HepG2 (cell line): ENCODE measurements at regions not wholly inside any gene's neighbourhood (a gene's known extent, or its start where the extent isn't known, plus 50 kb on each side); places are given as distances from the start of the nearest gene placed in this dataset.

Source experiments
- CSRNP2 ChIP-seq: sonication (generic); formaldehyde crosslinking; conservative IDR thresholded peaks from 2 replicates; pipeline ENCODE4 v1.8.0; 2022; ENCODE audit warnings: low read depth, missing genetic modification reagents
- LBX2 ChIP-seq: sonication (generic); formaldehyde crosslinking; IDR thresholded peaks from 2 replicates; pipeline ENCODE4 v1.5.0; 2020; ENCODE audit warnings: missing genetic modification reagents, mild to moderate bottlenecking, borderline replicate concordance
- MATR3 ChIP-seq: sonication (generic); formaldehyde crosslinking; IDR thresholded peaks from 2 replicates; pipeline ENCODE4 v1.4.0; 2020; ENCODE audit warnings: missing genetic modification reagents
- MLXIP ChIP-seq: sonication (generic); formaldehyde crosslinking; IDR thresholded peaks from 2 replicates; pipeline ENCODE4 v1.9.0; 2021; ENCODE audit warnings: missing genetic modification reagents, borderline replicate concordance
- MTERF4 ChIP-seq: sonication (generic); formaldehyde crosslinking; IDR thresholded peaks from 2 replicates; pipeline ENCODE4 v1.8.0; 2023; ENCODE audit warnings: mild to moderate bottlenecking, missing genetic modification reagents
- SP2 ChIP-seq: sonication (generic); formaldehyde crosslinking; IDR thresholded peaks from 2 replicates; pipeline ENCODE4 v1.5.1; 2020; ENCODE audit warnings: mild to moderate bottlenecking, missing genetic modification reagents
- TFAP4 ChIP-seq: sonication (generic); IDR thresholded peaks from 2 replicates; pipeline ENCODE4 v1.6.1; 2016; ENCODE audit warnings: low read depth, borderline replicate concordance
- ZBTB1 ChIP-seq: sonication (generic); formaldehyde crosslinking; IDR thresholded peaks from 2 replicates; pipeline ENCODE4 v1.4.0; 2020; ENCODE audit warnings: missing genetic modification reagents, borderline replicate concordance
- ZFP36L1 ChIP-seq: sonication (generic); formaldehyde crosslinking; IDR thresholded peaks from 2 replicates; pipeline ENCODE4 v1.8.0; 2022; ENCODE audit warnings: mild to moderate bottlenecking, missing genetic modification reagents, moderate library complexity
- ZGPAT ChIP-seq: IDR thresholded peaks from 2 replicates; pipeline ENCODE4 v1.6.1; 2016; ENCODE audit warnings: mild to moderate bottlenecking
- ZNF124 ChIP-seq: sonication (generic); formaldehyde crosslinking; IDR thresholded peaks from 2 replicates; pipeline ENCODE4 v1.4.0; 2020; ENCODE audit warnings: missing genetic modification reagents
- ZNF580 ChIP-seq: IDR thresholded peaks from 2 replicates; pipeline ENCODE4 v1.6.1; 2016; ENCODE audit warnings: low read depth, borderline replicate concordance
- ZNF691 ChIP-seq: sonication (generic); formaldehyde crosslinking; IDR thresholded peaks from 2 replicates; pipeline ENCODE4 v1.4.0; 2020; ENCODE audit warnings: missing genetic modification reagents, low read depth, mild to moderate bottlenecking, borderline replicate concordance
- ZNF704 ChIP-seq: sonication (generic); formaldehyde crosslinking; IDR thresholded peaks from 2 replicates; pipeline ENCODE4 v1.8.1; 2023; ENCODE audit warnings: mild to moderate bottlenecking, inconsistent platforms, moderate library complexity, missing genetic modification reagents, borderline replicate concordance
- ZNF740 ChIP-seq: sonication (generic); formaldehyde crosslinking; IDR thresholded peaks from 2 replicates; pipeline ENCODE4 v1.4.0; 2020; ENCODE audit warnings: missing genetic modification reagents

- TF ChIP-seq ZNF580 (CRISPR knock-in tag) (peak; percentile 96; the same call in 1 of the 2 replicates), SP2 (CRISPR knock-in tag) (no peak), MTERF4 (CRISPR knock-in tag) (no peak), LBX2 (CRISPR knock-in tag) (0 out of 2 replicates have a peak, but pooled peaks have one; percentile 45), MLXIP (peak; percentile 81; the same call in 1 of the 2 replicates), ZNF704 (no peak), ZNF124 (CRISPR knock-in tag) (no peak), ZNF691 (CRISPR knock-in tag) (peak; percentile 96; the same call in 1 of the 2 replicates), CSRNP2 (no peak), ZGPAT (CRISPR knock-in tag) (peak; percentile 99), ZFP36L1 (CRISPR knock-in tag) (peak; percentile 31; the same call in 1 of the 2 replicates), ZNF740 (CRISPR knock-in tag) (no peak), ZBTB1 (CRISPR knock-in tag) (no peak), MATR3 (CRISPR knock-in tag) (no peak), TFAP4 (peak; percentile 81; the same call in 1 of the 2 replicates)
These were observed 156.3 kb upstream of the IER5L start (continued) for GRCh38 chr9:129334105-129334935.
